GM10248 (cell line): ENCODE measurements at regions not wholly inside any gene's neighbourhood (a gene's known extent, or its start where the extent isn't known, plus 50 kb on each side); places are given as distances from the start of the nearest gene placed in this dataset.

Source experiments
- CTCF ChIA-PET: fragments of 300-600 bp; sonication (Branson Sonifier 250); formaldehyde crosslinking; extraction: SDS; loops from one replicate; lab custom pipeline; 2021; ENCODE audit warnings: antibody characterized with exemption; lab: Yijun Ruan, JAX
- POLR2A ChIA-PET: fragments of 350-650 bp; sonication (Branson Sonifier 250); formaldehyde crosslinking; extraction: SDS; loops from one replicate; lab custom pipeline; 2020; ENCODE audit warnings: antibody characterized with exemption; lab: Yijun Ruan, JAX
- DNase-seq: peaks from one replicate; pipeline ENCODE4 v3.0.0; 2012; ENCODE audit errors: extremely low spot score
- TF ChIP-seq, protein P1 (sequence below): IDR thresholded peaks from 2 replicates; pipeline ENCODE4 v1.5.1; 2012; ENCODE audit warnings: mild to moderate bottlenecking, low read depth; ENCODE audit errors: extremely low read depth, missing control alignments, control extremely low read depth

DNA sequence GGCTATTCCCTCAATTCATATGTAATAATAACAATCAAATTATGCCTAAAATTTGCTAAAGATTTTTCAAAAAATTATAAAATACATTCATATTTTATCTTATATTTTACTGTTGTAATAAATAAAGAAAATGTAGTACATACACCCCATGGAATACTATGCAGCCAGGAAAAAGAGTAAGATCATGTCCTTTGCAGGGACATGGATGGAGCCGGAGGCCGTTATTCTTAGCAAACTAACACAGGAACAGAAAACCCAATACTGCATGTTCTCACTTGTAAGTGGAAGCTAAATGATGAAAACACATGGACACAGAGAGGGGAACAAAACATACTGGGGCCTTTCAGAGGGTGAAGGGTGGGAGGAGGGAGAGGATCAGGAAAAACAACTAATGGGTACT is 584.2 kb upstream of the MMS22L start:
- CTCF ChIA-PET, result no interaction called here
- POLR2A ChIA-PET, result no interaction called here
- TF ChIP-seq, protein P1, sequence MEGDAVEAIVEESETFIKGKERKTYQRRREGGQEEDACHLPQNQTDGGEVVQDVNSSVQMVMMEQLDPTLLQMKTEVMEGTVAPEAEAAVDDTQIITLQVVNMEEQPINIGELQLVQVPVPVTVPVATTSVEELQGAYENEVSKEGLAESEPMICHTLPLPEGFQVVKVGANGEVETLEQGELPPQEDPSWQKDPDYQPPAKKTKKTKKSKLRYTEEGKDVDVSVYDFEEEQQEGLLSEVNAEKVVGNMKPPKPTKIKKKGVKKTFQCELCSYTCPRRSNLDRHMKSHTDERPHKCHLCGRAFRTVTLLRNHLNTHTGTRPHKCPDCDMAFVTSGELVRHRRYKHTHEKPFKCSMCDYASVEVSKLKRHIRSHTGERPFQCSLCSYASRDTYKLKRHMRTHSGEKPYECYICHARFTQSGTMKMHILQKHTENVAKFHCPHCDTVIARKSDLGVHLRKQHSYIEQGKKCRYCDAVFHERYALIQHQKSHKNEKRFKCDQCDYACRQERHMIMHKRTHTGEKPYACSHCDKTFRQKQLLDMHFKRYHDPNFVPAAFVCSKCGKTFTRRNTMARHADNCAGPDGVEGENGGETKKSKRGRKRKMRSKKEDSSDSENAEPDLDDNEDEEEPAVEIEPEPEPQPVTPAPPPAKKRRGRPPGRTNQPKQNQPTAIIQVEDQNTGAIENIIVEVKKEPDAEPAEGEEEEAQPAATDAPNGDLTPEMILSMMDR, result no peak
- DNase-seq, result no peak

DNA sequence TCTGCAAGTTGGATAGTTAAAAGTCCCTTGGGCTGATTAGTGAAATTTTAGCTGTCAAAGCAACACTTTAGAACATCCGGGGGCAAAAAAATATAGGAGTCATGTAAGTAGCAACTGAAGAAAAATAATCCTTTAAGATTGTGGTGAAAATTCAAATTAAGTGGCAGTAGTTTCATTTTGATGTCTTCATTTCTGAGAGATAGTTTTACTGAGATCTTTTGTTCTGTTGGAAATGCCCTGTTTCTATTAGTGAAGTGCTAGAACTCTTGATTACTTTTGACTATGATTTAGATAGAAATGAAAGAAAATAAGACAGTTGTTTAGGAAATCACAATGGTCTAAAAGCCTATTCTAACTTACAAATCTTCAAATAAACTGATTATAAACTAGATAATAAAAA is 587.3 kb upstream of the MMS22L start:
- POLR2A ChIA-PET, result no interaction called here
- CTCF ChIA-PET, result no interaction called here
- TF ChIP-seq, protein P1, result no peak
- no peak for DNase-seq

DNA sequence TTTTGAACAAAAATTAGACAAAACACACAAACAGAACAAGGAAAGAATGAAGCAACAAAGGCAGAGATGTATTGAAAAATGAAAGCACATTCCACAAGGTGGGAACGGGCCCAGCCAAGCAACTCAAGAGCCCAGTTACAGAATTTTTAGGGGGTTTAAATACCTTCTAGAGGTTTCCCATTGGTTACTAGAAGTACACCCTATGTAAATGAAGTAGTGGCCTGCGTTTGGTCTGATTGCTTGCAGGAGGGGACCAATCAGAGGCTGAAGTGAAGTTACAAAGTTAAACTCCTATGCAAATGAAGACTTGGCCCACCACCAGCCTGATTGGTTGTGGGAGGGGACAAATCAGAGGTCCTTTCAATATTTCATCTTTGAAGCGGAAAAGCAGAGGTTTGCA is 593.7 kb upstream of the MMS22L start:
- POLR2A ChIA-PET, result no interaction called here
- CTCF ChIA-PET, result interaction anchor here (2.2 kb wide), 1 partner anchor 16 kb away, joined by 6 read pairs; no protein-coding TSS in a partner anchor
- TF ChIP-seq, protein P1, result no peak
- DNase-seq, result no peak

DNA sequence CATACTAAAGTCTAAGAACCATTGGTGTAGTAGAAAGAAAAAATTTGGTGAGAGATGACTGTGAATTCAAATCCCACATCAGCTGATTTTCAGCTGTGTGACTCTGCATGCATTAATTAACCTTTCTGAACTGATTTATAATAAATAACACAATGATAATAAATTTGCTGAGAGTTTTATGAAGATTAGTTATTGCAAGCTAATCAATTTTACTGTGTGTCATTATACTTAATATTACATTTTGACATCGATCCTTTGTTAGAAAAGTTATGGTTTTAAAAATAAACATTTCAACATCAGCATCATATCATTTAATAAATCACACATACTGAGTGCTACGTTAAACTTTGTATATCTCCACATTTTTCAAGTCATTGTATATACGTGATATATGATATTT is 599.7 kb upstream of the MMS22L start:
- ChIA-PET CTCF (no interaction called here), POLR2A (no interaction called here)
- DNase-seq, result no peak
- TF ChIP-seq, protein P1, result no peak

DNA sequence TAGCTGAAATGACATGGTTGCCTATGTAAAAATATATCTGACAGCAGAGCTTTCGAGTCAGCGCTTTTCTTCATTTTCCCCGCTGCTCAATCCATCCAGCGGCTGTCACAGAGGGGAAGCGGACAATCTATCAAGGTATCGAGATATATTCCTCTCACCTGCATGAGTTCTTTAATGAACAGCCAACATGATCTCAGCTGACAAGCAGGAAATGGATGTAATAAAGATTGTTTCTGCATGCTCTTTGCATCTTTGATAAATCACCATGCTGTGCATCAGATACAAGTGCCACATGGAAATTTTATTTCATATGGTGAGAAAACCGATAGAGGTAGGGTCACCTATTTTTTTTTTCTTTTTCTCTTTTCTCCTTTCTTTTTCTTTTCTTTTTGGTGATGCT is 602.3 kb upstream of the MMS22L start:
- no peak for DNase-seq
- TF ChIP-seq, protein P1, result no peak
- POLR2A ChIA-PET, result no interaction called here
- CTCF ChIA-PET, result interaction anchor here (1.2 kb wide), 1 partner anchor 79 kb away, joined by 3 read pairs; no protein-coding TSS in a partner anchor

DNA sequence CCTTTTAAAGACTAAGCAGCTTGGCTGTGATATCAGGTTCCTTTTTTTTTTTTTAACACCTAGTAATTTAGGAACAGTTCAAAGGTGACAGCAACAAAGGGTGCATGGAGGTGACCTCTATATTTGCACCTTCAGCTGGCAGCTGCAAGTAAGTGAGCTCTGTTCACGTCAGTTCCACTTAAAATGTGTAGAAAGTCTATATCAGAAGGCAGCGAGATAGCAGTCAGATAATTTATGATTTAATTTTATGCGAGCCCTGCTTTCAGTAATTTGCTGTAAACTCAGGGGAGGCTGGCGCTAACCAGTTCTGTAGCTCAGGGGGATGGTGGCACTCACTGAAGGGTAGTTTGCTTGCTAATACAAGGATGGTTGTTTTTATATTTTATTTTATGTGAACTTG is 602.8 kb upstream of the MMS22L start:
- DNase-seq, result no peak
- TF ChIP-seq, protein P1, result no peak
- POLR2A ChIA-PET, result no interaction called here
- CTCF ChIA-PET, result interaction anchor here (2.9 kb wide), 1 partner anchor 10 kb away, joined by 7 read pairs; no protein-coding TSS in a partner anchor

DNA sequence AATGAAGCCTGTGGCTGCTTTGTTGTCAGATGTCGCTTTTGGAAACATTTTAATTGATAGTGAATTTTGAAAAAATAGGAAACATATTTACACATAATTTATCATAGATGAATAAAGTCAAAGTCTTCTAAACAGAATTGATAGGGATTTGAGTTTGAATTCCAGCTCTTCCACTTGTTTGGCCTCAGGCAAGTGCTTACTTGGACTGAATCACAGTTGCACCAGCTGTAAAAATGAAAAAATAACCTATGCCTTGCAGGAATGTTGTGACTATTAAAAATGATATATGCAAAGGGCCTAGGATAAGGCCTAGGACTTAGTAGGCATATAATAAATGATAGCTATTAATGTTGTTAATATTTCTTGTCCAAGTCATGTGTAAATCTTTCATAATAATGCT is 618.5 kb upstream of the MMS22L start:
- TF ChIP-seq, protein P1, result no peak
- POLR2A ChIA-PET, result no interaction called here
- CTCF ChIA-PET, result no interaction called here
- DNase-seq, result no peak
